Stimulated activated naive CD8-positive, alpha-beta T cell treated with anti-CD3 and anti-CD28 coated beads, Interleukin-15, Interleukin-2, amounts not matched to agents 100 ng/mL and 50 ng/mL, for 24 hours (primary cell): ENCODE measurements at regions not wholly inside any gene's neighbourhood (a gene's known extent, or its start where the extent isn't known, plus 50 kb on each side); places are given as distances from the start of the nearest gene placed in this dataset.
"Not testable (repeated sequence)": the region's sequence is repeated elsewhere in the genome, so short reads cannot be mapped to it uniquely, and the experiment has no call there.

ENCODE experiments used
- H3K27ac Mint-ChIP-seq: one replicate; pipeline ENCODE4 v1.8.0; 2021; ENCODE audit warnings: mild to moderate bottlenecking, mixed read lengths
- H3K27me3 Mint-ChIP-seq: one replicate; pipeline ENCODE4 v1.8.0; 2021; ENCODE audit warnings: mixed read lengths
- H3K36me3 Mint-ChIP-seq: one replicate; pipeline ENCODE4 v1.8.0; 2021; ENCODE audit warnings: low read depth, mixed read lengths
- H3K4me1 Mint-ChIP-seq: one replicate; pipeline ENCODE4 v1.8.0; 2021; ENCODE audit warnings: low read depth, mixed read lengths
- H3K4me3 Mint-ChIP-seq: one replicate; pipeline ENCODE4 v1.8.0; 2021; ENCODE audit warnings: mild to moderate bottlenecking, mixed read lengths
- H3K9me3 Mint-ChIP-seq: one replicate; pipeline ENCODE4 v1.8.0; 2021; ENCODE audit warnings: mixed read lengths

DNA sequence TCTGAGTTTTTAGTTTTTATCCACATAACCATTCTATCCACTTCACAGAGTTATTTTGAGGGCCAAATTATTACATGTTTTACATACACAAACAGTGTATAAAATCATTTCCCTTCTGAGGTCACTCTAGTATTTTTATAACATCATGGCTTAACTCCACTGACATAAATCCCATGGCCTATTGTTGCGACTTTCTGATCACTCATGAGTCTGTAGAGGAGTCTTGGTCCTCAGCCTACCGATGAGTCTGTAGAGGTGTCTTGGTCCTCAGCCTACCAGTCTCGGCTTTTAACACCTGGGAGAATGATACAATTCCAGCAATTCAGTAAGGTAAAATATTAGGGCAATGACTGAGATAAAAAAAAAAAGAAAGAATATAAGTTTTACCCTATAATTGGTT lies 483.7 kb downstream of the USP25 start:
- Mint-ChIP-seq H3K36me3 (no peaks in the 10 kb centered on the region), H3K27me3 (no peaks in the 10 kb centered on the region), H3K27ac (no peak overlapping the region), H3K9me3 (peaks cover 3% of the 10 kb centered on the region), H3K4me1 (no peaks in the 10 kb centered on the region), H3K4me3 (no peak overlapping the region)

DNA sequence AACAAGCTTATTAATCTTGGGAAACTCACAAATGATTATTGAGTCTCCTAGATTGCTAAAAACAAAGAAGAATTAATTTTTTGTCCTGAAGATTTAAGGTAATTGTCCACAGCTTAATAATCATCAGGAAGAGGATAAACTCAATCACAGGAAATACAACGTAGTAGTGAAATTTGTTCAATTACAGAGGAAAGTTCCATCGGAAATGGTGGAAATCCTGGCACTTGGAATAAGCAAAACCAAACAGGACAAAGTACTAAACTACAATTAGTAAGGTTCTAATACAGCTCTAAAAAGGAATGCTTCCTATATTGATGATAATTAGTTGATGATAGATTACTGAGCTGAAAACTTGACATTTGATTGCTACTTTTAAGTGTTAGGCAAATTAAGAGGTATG lies 485.4 kb downstream of the USP25 start:
- Mint-ChIP-seq H3K36me3 (no peaks in the 10 kb centered on the region), H3K9me3 (no peaks in the 10 kb centered on the region), H3K27me3 (no peaks in the 10 kb centered on the region), H3K4me1 (no peaks in the 10 kb centered on the region), H3K4me3 (no peak overlapping the region), H3K27ac (no peak overlapping the region)

DNA sequence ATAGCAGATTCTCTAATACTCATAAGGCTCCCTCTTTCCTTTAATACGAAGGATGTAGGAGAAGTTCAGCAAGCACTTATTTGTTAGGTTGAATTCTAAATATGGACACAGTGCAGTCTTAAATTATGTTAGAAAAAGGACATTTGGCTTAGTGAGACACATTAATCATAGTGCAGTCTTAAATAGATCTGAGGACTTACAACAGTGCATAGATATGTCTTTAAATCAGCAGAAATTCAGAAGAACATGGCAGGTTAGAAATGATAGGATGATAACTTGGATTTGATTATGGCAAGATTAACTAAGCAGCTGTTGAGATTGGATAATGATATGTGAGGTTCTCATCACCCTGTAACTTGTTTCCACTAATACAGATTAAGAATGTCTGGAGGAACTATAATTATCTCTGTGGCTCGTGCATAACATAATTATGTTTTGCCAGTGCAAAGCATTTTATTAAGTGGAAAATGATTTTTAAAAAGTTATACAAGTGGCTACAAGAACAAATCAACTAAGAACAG lies 485.9 kb downstream of the USP25 start:
- Mint-ChIP-seq H3K4me3 (no peak overlapping the region), H3K9me3 (no peaks in the 10 kb centered on the region), H3K36me3 (no peaks in the 10 kb centered on the region), H3K4me1 (no peaks in the 10 kb centered on the region), H3K27ac (no peak overlapping the region), H3K27me3 (no peaks in the 10 kb centered on the region)

DNA sequence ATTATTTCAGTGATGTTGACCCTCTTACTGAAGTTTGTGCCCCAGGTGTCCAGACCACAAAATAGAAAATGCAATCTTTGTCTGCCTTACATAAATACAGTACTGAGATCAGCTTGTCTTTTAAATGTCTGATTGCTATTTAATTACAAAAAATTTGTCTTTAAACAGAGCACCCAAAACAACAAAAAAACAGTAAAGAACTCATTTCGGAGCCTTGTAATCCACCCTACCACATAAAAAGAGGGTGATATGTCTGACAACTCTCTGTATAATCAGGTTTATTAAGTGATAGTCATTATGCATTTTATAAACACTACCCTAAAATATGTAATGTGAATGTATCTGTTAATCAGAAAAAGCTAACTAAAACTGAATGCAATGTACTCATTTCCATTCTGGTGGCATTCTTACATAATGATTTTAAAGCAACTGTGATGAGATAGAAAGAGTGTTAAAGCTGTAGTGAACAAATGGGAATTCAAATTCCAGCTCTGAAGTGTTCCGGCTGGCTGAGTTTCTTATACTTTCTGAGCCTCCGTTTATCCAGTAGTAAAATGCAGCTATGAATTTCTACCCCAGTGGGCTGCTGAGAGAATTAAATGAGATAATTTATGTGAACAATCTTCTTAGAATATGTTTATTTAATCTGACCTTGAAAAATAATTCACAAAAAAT lies 486.6 kb downstream of the USP25 start:
- Mint-ChIP-seq H3K27ac (no peak overlapping the region), H3K4me3 (no peak overlapping the region), H3K36me3 (no peaks in the 10 kb centered on the region), H3K9me3 (no peaks in the 10 kb centered on the region), H3K27me3 (no peaks in the 10 kb centered on the region), H3K4me1 (no peaks in the 10 kb centered on the region)

DNA sequence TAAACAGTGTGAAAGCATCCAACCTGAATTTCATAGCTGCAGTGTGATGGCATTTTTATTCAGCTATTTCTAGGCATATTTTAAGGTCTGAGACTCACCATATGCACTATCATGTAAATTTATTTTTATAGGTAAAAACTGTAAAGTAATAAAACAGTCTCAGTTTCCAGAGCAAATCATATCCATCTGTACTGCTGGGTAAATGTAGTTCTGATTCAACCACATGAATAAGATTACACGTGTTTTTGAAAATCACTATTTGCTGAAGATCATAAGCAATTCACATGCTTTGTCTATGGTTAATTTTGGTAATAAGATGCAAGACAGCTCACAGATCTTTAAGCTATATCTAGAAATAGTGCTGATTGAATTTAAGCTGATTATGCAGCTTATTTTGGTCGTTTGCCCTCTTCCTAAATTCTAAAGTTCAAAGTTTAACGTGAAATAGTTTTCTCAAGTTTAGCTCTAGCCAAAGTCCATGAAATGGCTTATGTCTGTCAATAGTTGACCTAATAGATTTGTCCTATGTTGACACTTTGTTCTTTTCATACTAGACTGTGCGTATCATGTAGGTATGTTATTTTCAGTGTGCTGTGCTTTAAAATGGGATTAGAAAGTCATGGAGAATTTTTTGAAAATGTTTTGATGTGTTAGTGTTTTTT lies 489.0 kb downstream of the USP25 start:
- H3K27ac Mint-ChIP-seq, result no peak overlapping the region
- no peaks in the 10 kb centered on the region for H3K27me3 Mint-ChIP-seq
- no peaks in the 10 kb centered on the region for H3K36me3 Mint-ChIP-seq
- H3K9me3 Mint-ChIP-seq, result no peaks in the 10 kb centered on the region
- H3K4me1 Mint-ChIP-seq, result no peaks in the 10 kb centered on the region
- no peak overlapping the region for H3K4me3 Mint-ChIP-seq

DNA sequence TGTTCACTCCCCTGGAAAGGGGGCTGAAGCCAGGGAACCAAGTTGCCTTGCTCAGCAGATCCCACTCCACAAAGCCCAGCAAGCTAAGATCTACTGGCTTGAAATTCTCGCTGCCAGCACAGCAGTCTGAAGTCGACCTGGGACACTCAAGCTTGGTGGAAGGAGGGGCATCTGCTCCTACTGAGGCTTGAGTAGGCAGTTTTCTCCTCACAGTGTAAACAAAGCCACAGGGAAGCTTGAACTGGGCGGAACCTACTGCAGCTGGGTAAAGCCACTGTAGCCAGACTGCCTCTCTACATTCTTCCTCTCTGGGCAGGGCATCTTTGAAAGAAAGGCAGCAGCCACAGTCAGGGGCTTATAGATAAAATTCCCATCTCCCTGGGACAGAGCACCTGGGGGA lies 495.0 kb downstream of the USP25 start:
- H3K27me3 Mint-ChIP-seq, H3K27ac Mint-ChIP-seq, H3K36me3 Mint-ChIP-seq, H3K4me3 Mint-ChIP-seq, H3K4me1 Mint-ChIP-seq: not testable (repeated sequence)
- peaks cover 12% of the 10 kb centered on the region for H3K9me3 Mint-ChIP-seq

DNA sequence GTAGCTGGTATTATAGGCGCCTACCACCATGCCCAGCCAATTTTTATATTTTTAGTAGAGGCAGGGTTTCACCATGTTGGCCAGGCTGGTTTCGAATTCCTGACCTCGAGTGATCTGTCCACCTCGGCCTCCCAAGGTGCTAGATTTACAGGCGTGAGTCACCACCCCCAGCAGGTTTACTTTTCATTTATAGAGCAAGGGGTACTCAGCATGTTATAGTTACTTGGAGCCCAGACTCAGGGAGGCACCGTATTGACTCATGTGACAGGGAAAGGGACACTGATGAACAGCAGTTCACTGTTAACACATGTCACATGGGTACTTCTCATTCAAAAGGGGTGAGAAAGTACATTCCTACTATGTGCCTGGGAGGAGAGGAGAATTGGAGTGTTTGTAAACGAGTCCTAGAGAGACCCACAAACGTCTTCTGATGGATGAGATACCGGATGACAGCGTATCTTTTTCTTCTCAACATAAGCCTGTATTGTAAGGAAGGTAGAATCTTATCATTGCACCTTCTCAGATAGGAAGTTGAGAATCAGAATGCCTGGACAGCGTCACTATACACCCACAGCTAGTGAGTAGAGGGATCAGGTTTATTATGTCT lies 510.0 kb downstream of the USP25 start:
- no peaks in the 10 kb centered on the region for H3K4me1 Mint-ChIP-seq
- H3K36me3 Mint-ChIP-seq, result no peaks in the 10 kb centered on the region
- no peak overlapping the region for H3K27ac Mint-ChIP-seq
- no peaks in the 10 kb centered on the region for H3K9me3 Mint-ChIP-seq
- no peak overlapping the region for H3K4me3 Mint-ChIP-seq
- no peaks in the 10 kb centered on the region for H3K27me3 Mint-ChIP-seq

DNA sequence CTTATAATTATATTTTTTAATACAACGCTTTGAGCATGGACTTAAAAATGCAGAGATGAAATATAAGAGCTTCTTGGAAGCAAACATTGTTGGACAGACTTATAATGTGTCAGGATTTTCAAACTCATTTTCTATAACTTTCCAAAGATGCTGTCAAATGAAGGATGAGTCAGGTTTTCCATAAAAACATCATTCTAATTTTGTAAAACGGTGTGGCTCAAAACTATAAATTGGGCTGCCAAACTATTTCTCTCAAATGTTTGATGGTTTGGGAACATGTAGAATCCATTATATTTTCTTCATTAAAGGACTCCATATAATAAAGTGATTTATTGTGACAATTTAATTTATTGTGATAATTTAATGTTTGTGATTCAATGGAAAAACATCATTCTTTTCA lies 511.2 kb downstream of the USP25 start:
- Mint-ChIP-seq H3K9me3 (no peaks in the 10 kb centered on the region), H3K27me3 (no peaks in the 10 kb centered on the region), H3K27ac (no peak overlapping the region), H3K36me3 (no peaks in the 10 kb centered on the region), H3K4me1 (no peaks in the 10 kb centered on the region), H3K4me3 (no peak overlapping the region)

DNA sequence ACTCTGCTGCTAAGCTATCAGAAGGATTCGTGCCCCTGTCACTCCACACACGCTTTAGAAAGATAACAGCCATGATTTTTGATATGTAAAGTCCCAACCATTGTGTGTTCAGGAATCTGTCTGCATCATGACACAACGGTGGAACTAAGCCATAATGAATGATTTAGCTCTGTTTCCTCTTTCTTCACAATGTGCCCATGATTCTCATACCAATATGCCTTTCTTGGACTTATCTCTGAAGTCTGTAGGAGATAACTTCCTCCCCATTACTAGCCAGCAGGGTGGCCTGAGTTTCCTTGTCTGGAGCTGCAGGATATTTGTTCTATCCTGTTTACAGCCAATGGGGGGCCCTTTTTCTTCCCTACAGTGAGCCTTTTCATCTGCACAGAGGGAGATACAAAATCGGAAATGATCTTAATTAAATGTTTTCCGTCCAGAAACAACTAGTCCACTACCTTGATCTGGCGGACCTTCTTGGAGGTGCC lies 511.7 kb downstream of the USP25 start:
- H3K27me3 Mint-ChIP-seq, result no peaks in the 10 kb centered on the region
- no peaks in the 10 kb centered on the region for H3K4me1 Mint-ChIP-seq
- no peak overlapping the region for H3K4me3 Mint-ChIP-seq
- H3K9me3 Mint-ChIP-seq, result no peaks in the 10 kb centered on the region
- H3K36me3 Mint-ChIP-seq, result no peaks in the 10 kb centered on the region
- no peak overlapping the region for H3K27ac Mint-ChIP-seq

DNA sequence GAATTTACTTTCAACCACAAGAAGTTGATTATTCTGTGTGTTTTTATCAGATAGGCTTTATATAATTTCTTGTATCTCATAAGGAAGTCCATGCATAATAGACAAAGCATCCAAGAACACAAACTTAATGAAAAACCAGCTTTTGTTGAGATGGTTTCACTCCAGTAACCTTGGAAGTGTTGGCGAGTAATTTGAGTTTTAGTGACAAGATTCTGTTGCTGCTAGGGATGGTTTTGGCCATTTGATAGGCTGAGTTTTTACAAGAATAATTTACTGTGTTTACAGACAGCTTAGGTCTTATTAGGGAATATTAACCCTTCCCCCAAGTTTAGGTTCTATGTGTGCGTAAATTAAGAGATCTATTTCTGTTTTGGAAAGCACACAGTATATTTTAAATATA lies 513.6 kb downstream of the USP25 start:
- no peak overlapping the region for H3K4me3 Mint-ChIP-seq
- H3K27ac Mint-ChIP-seq, result no peak overlapping the region
- no peaks in the 10 kb centered on the region for H3K27me3 Mint-ChIP-seq
- no peaks in the 10 kb centered on the region for H3K36me3 Mint-ChIP-seq
- H3K4me1 Mint-ChIP-seq, result no peaks in the 10 kb centered on the region
- no peaks in the 10 kb centered on the region for H3K9me3 Mint-ChIP-seq

DNA sequence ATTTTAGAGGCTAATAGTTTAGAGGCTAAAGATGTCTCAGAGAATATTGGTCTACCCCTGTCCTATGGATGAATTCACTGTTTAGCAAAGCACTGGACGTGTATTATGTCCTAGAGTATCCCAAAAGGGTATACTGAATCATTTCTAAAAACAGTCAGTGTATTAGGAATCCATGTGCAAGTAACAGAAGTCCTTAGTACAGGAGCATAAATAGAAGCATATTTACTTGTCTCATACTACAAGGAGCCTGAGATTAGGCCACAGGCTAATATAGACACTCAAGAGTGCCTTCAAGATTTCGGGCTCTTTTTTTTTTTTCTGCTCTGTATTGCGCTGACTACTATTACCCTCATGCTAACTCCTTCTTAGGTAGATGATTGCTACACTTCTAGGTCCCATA lies 518.9 kb downstream of the USP25 start:
- no peaks in the 10 kb centered on the region for H3K9me3 Mint-ChIP-seq
- H3K27me3 Mint-ChIP-seq, result no peaks in the 10 kb centered on the region
- no peaks in the 10 kb centered on the region for H3K4me1 Mint-ChIP-seq
- no peak overlapping the region for H3K27ac Mint-ChIP-seq
- no peaks in the 10 kb centered on the region for H3K36me3 Mint-ChIP-seq
- no peak overlapping the region for H3K4me3 Mint-ChIP-seq

DNA sequence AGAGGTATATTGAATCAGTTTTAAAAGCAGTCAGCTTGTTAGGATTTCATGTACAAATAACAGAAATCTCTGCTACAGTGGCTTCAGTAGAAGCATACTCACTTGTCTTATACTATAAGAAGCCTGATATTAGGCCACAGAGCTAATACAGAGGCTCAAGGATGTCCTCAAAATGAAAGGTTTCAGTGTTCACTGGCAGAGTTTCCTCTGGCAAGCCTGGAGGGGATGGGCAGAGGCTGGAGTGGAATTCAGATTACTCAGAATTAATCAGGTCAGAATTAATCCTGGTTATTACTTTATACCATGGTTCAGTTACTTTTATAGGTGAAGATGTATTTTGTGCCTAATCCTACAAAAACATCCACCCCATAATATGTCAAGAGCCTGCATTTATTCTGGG lies 520.5 kb downstream of the USP25 start:
- no peaks in the 10 kb centered on the region for H3K4me1 Mint-ChIP-seq
- H3K27me3 Mint-ChIP-seq, result no peaks in the 10 kb centered on the region
- no peak overlapping the region for H3K27ac Mint-ChIP-seq
- no peaks in the 10 kb centered on the region for H3K9me3 Mint-ChIP-seq
- no peak overlapping the region for H3K4me3 Mint-ChIP-seq
- H3K36me3 Mint-ChIP-seq, result no peaks in the 10 kb centered on the region

DNA sequence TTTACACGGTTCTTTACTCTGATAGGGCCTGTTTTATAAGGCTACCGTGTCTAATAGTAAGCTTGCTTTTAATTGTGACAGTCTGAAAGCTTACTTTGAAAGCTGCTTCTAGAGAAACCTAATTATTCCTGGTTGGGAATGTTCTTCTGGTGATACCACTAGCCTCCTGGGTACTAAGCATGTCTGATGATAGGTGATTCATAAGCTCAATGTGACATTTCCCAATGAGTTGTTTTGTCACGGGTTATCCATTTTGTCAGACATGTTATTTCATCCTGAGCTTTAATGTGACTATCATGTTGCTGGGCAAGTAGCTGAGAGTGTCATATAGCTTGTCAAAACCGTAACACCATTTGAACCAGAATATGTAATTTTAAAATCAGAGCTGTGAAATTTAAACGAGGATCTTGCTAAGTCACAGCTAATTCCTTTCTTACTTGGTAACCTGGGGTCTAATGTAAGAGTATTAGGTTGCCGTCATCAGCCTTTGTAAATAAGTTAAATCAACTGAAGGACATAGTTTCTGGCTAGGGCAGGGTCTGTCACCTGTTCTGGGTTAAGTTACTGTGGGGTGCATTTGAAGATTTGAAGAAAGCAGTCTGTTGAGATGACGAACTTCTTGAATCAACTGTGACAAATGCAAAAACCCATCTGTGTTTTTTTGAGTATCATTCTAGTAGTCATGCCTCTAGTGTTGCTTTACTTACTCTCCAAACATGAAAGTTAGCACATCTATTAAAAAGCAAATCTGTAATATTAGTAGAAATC lies 529.2 kb downstream of the USP25 start:
- Mint-ChIP-seq H3K4me3 (no peak overlapping the region), H3K27ac (no peak overlapping the region), H3K9me3 (no peaks in the 10 kb centered on the region), H3K4me1 (no peaks in the 10 kb centered on the region), H3K27me3 (no peaks in the 10 kb centered on the region), H3K36me3 (no peaks in the 10 kb centered on the region)

DNA sequence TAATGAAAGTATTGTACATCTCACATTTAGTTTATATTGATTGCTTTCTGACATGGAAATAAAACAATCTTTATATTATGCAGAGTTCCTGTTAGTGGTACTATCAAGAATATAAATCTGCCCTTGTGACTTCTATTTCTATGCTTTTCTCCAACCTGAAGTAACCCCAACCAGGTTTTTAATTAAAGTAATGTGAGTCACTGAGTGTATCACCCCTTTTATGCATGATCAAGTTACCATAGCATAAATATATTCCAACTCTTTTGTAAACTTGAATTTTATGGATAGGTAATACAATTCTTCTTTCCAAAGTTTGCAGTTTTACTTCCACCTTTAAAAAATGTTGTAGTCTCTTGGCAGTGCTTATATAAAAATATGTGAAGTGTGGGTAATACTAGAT lies 532.3 kb downstream of the USP25 start:
- Mint-ChIP-seq H3K27ac (no peak overlapping the region), H3K9me3 (no peaks in the 10 kb centered on the region), H3K36me3 (no peaks in the 10 kb centered on the region), H3K4me3 (no peak overlapping the region), H3K4me1 (no peaks in the 10 kb centered on the region), H3K27me3 (no peaks in the 10 kb centered on the region)

DNA sequence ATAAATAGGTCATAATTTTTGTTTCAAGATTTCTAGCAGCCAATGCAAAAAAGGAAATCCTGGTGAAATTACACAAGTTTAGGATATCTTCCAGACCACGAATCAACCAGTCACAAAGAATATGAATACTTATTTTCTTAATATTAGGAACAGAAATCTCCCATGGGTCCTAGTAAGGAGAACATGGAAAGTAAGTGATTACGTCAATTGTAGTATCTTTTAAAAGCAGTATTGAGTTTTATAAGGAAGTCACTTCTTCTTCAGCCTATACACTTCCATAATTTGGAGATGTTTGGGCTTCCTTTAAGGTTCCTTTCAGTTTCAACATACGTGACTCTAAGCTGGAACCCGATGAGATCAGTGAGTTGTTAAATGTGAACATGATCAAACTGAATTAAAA lies 534.5 kb downstream of the USP25 start:
- no peaks in the 10 kb centered on the region for H3K27me3 Mint-ChIP-seq
- no peak overlapping the region for H3K4me3 Mint-ChIP-seq
- H3K4me1 Mint-ChIP-seq, result no peaks in the 10 kb centered on the region
- H3K27ac Mint-ChIP-seq, result no peak overlapping the region
- no peaks in the 10 kb centered on the region for H3K9me3 Mint-ChIP-seq
- no peaks in the 10 kb centered on the region for H3K36me3 Mint-ChIP-seq
